DMS 273 (cell line): ENCODE measurements at regions not wholly inside any gene's neighbourhood (a gene's known extent, or its start where the extent isn't known, plus 50 kb on each side); places are given as distances from the start of the nearest gene placed in this dataset.
"Not testable (repeated sequence)": the region's sequence is repeated elsewhere in the genome, so short reads cannot be mapped to it uniquely, and the experiment has no call there.

Experiments used
- DNase-seq: peaks from one replicate; lab custom pipeline; 2025; ENCODE audit not compliant: unreplicated experiment; lab: John Stamatoyannopoulos, UW

- DNase-seq: no peak
Measured at GRCh38 chr2:83221258-83221657, 1237.8 kb downstream of the SUCLG1 start.

GRCh38 chr2:83217854-83218253, 1241.2 kb downstream of the SUCLG1 start:
- DNase-seq: no peak

- DNase-seq: peak; percentile 31
Measured at GRCh38 chr2:83196225-83196624, 1262.9 kb downstream of the SUCLG1 start.

- no peak for DNase-seq
Measured at GRCh38 chr2:83191316-83191715, 1267.8 kb downstream of the SUCLG1 start.

- no peak for DNase-seq
Measured at GRCh38 chr2:83186105-83186760, 1272.8 kb downstream of the SUCLG1 start.

GRCh38 chr2:83180862-83181530, 1278.1 kb downstream of the SUCLG1 start:
- DNase-seq: not testable (repeated sequence)

- no peak for DNase-seq
Measured at GRCh38 chr2:83176539-83176938, 1282.5 kb downstream of the SUCLG1 start.

- no peak for DNase-seq
Measured at GRCh38 chr2:83172841-83173240, 1286.2 kb downstream of the SUCLG1 start.

- DNase-seq: no peak
Measured at GRCh38 chr2:83168377-83168776, 1290.7 kb downstream of the SUCLG1 start.

- no peak for DNase-seq
Measured at GRCh38 chr2:83162421-83162820, 1296.7 kb downstream of the SUCLG1 start.

GRCh38 chr2:83160571-83160970, 1298.5 kb downstream of the SUCLG1 start:
- no peak for DNase-seq

GRCh38 chr2:83155826-83156225, 1303.3 kb downstream of the SUCLG1 start:
- no peak for DNase-seq

GRCh38 chr2:83143946-83144345, 1315.1 kb downstream of the SUCLG1 start:
- DNase-seq: no peak

GRCh38 chr2:83142934-83143333, 1316.1 kb downstream of the SUCLG1 start:
- no peak for DNase-seq

- no peak for DNase-seq
Measured at GRCh38 chr2:83115606-83116005, 1343.5 kb downstream of the SUCLG1 start.

GRCh38 chr2:83115155-83115554, 1343.9 kb downstream of the SUCLG1 start:
- no peak for DNase-seq

- no peak for DNase-seq
Measured at GRCh38 chr2:83113953-83114352, 1345.1 kb downstream of the SUCLG1 start.

- DNase-seq: no peak
Measured at GRCh38 chr2:83112858-83113257, 1346.2 kb downstream of the SUCLG1 start.

- no peak for DNase-seq
Measured at GRCh38 chr2:83109284-83109683, 1349.8 kb downstream of the SUCLG1 start.

GRCh38 chr2:83106853-83107252, 1352.2 kb downstream of the SUCLG1 start:
- DNase-seq: no peak

- DNase-seq: no peak
Measured at GRCh38 chr2:83104202-83104601, 1354.9 kb downstream of the SUCLG1 start.

GRCh38 chr2:83103613-83104012, 1355.5 kb downstream of the SUCLG1 start:
- no peak for DNase-seq

- not testable (repeated sequence) for DNase-seq
Measured at GRCh38 chr2:83089051-83089450, 1370.0 kb downstream of the SUCLG1 start.
